ENCODE measurements at regions not wholly inside any gene's neighbourhood (a gene's known extent, or its start where the extent isn't known, plus 50 kb on each side); places are given as distances from the start of the nearest gene placed in this dataset.

- ChIA-PET CTCF (interaction anchor here (0.6 kb wide), 1 partner anchor 215 kb away, joined by 3 read pairs; no protein-coding TSS in a partner anchor), POLR2A (no interaction called here)
- no peak overlapping the region for H3K27ac ChIP-seq (ENCODE audit: extremely low read depth, low read depth, low read length)
- no peaks in the 10 kb centered on the region for H3K4me1 ChIP-seq (ENCODE audit: control insufficient read depth, insufficient read depth, low read length)
- no peak overlapping the region for H3K4me3 ChIP-seq (ENCODE audit: low read depth, low read length)
- no peaks in the 10 kb centered on the region for H3K9me3 ChIP-seq (ENCODE audit: control insufficient read depth, insufficient read depth, low read depth, low read length)
- H3K36me3 ChIP-seq (ENCODE audit: control insufficient read depth in 2 of 2, insufficient read depth in 1 of 2, low read length in 2 of 2): no peaks in the 10 kb centered on the region
- no peak for TF ChIP-seq ZNF639 (tag by site-specific recombination; IDR thresholded peaks at IDR 0.05)
- TF ChIP-seq ZNF175 (tag by site-specific recombination; IDR thresholded peaks at IDR 0.05): no peak
- no peak for TF ChIP-seq HOXC10 (CRISPR knock-in tag; IDR thresholded peaks at IDR 0.05)
- no peak for TF ChIP-seq YY1 (tag by site-specific recombination; IDR thresholded peaks at IDR 0.05)
- TF ChIP-seq ZNF23 (tag by site-specific recombination; IDR thresholded peaks at IDR 0.05; ENCODE audit: borderline replicate concordance): no peak
- TF ChIP-seq, protein P1, sequence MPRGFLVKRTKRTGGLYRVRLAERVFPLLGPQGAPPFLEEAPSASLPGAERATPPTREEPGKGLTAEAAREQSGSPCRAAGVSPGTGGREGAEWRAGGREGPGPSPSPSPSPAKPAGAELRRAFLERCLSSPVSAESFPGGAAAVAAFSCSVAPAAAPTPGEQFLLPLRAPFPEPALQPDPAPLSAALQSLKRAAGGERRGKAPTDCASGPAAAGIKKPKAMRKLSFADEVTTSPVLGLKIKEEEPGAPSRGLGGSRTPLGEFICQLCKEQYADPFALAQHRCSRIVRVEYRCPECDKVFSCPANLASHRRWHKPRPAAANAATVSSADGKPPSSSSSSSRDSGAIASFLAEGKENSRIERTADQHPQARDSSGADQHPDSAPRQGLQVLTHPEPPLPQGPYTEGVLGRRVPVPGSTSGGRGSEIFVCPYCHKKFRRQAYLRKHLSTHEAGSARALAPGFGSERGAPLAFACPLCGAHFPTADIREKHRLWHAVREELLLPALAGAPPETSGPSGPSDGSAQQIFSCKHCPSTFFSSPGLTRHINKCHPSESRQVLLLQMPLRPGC (tag by site-specific recombination; IDR thresholded peaks at IDR 0.05): no peak
- no peak for TF ChIP-seq ZNF677 (tag by site-specific recombination; IDR thresholded peaks at IDR 0.05)
- TF ChIP-seq ZNF302 (tag by site-specific recombination; IDR thresholded peaks at IDR 0.05; ENCODE audit: low read depth): no peak
- no peak for TF ChIP-seq ZNF426 (tag by site-specific recombination; IDR thresholded peaks at IDR 0.05)
- TF ChIP-seq ZNF202 (tag by site-specific recombination; IDR thresholded peaks at IDR 0.05; ENCODE audit: borderline replicate concordance): no peak
- no peak for TF ChIP-seq ZNF138 (tag by site-specific recombination; IDR thresholded peaks at IDR 0.05; ENCODE audit: borderline replicate concordance)
- TF ChIP-seq ZNF530 (tag by site-specific recombination; IDR thresholded peaks at IDR 0.05; ENCODE audit: low read depth): no peak
- TF ChIP-seq ZNF623 (tag by site-specific recombination; IDR thresholded peaks at IDR 0.05): no peak
- no peak for TF ChIP-seq REPIN1 (tag by site-specific recombination; IDR thresholded peaks at IDR 0.05; ENCODE audit: low read depth)
These were observed 323.6 kb downstream of the GABRB3 start for GRCh38 chr15:26449291-26449690.

DNA sequence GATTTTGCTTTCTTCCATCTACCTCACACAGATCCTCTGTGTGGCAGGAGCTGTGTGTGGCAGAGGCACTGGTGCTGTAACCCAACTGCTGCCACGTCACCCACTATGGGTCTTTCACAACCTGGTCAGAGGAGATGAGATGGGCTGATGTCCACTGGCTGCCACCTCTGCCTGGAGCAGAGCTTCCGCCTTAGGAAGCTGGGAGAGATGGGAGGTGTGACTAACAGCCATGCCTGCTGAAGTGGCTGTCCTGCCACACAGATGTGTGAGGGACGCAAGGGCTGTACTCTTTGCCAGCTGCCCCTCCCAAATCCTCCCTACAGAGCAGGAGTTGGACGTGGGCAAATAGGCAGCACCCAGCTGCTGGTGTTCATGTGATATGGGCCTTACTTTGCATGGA is 329.5 kb downstream of the GABRB3 start:
- CTCF ChIA-PET: no interaction called here
- POLR2A ChIA-PET: no interaction called here

More for the DNA sequence above, 329.5 kb downstream of the GABRB3 start:
- Histone ChIP-seq H3K4me3 (ENCODE audit: low read depth, low read length) (no peak overlapping the region), H3K9me3 (ENCODE audit: control insufficient read depth, insufficient read depth, low read depth, low read length) (no peaks in the 10 kb centered on the region), H3K4me1 (ENCODE audit: control insufficient read depth, insufficient read depth, low read length) (no peaks in the 10 kb centered on the region), H3K36me3 (ENCODE audit: control insufficient read depth in 2 of 2, insufficient read depth in 1 of 2, low read length in 2 of 2) (no peaks in the 10 kb centered on the region), H3K27ac (ENCODE audit: extremely low read depth, low read depth, low read length) (no peak overlapping the region)
- TF ChIP-seq SCRT2 (tag by site-specific recombination; IDR thresholded peaks at IDR 0.05): no peak
- TF ChIP-seq ZNF791 (tag by site-specific recombination; IDR thresholded peaks at IDR 0.05): no peak
- TF ChIP-seq ZNF184 (tag by site-specific recombination; IDR thresholded peaks at IDR 0.05): no peak
- TF ChIP-seq, protein P2, sequence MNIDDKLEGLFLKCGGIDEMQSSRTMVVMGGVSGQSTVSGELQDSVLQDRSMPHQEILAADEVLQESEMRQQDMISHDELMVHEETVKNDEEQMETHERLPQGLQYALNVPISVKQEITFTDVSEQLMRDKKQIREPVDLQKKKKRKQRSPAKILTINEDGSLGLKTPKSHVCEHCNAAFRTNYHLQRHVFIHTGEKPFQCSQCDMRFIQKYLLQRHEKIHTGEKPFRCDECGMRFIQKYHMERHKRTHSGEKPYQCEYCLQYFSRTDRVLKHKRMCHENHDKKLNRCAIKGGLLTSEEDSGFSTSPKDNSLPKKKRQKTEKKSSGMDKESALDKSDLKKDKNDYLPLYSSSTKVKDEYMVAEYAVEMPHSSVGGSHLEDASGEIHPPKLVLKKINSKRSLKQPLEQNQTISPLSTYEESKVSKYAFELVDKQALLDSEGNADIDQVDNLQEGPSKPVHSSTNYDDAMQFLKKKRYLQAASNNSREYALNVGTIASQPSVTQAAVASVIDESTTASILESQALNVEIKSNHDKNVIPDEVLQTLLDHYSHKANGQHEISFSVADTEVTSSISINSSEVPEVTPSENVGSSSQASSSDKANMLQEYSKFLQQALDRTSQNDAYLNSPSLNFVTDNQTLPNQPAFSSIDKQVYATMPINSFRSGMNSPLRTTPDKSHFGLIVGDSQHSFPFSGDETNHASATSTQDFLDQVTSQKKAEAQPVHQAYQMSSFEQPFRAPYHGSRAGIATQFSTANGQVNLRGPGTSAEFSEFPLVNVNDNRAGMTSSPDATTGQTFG (tag by site-specific recombination; IDR thresholded peaks at IDR 0.05; ENCODE audit: borderline replicate concordance): no peak
- no peak for TF ChIP-seq CTCF (tag by site-specific recombination; IDR thresholded peaks at IDR 0.05)
- no peak for TF ChIP-seq ZNF529 (tag by site-specific recombination; IDR thresholded peaks at IDR 0.05; ENCODE audit: insufficient replicate concordance)

Data from HEK293 (cell line).